ENCODE measurements at regions not wholly inside any gene's neighbourhood (a gene's known extent, or its start where the extent isn't known, plus 50 kb on each side); places are given as distances from the start of the nearest gene placed in this dataset.
"Not testable (repeated sequence)": the region's sequence is repeated elsewhere in the genome, so short reads cannot be mapped to it uniquely, and the experiment has no call there.

- no peak for ATAC-seq
- TF ChIP-seq CREB5 (CRISPR knock-in tag; IDR thresholded peaks at IDR 0.05; ENCODE audit: low read depth) (no peak), ISL1 (CRISPR knock-in tag; IDR thresholded peaks at IDR 0.05) (no peak), PATZ1 (CRISPR knock-in tag; IDR thresholded peaks at IDR 0.05; ENCODE audit: borderline replicate concordance) (no peak), TOX (CRISPR knock-in tag; IDR thresholded peaks at IDR 0.05; ENCODE audit: borderline replicate concordance) (no peak), PPARA (CRISPR knock-in tag; IDR thresholded peaks at IDR 0.05; ENCODE audit: borderline replicate concordance) (no peak), ZNF70 (CRISPR knock-in tag; IDR thresholded peaks at IDR 0.05) (no peak), BACH2 (CRISPR knock-in tag; IDR thresholded peaks at IDR 0.05; ENCODE audit: borderline replicate concordance) (no peak), ZNF8 (CRISPR knock-in tag; IDR thresholded peaks at IDR 0.05) (no peak), ARNTL (CRISPR knock-in tag; IDR thresholded peaks at IDR 0.05; ENCODE audit: borderline replicate concordance, low read depth) (no peak), RARB (CRISPR knock-in tag; IDR thresholded peaks at IDR 0.05) (no peak), TSHZ2 (CRISPR knock-in tag; IDR thresholded peaks at IDR 0.05) (no peak), GLIS3 (CRISPR knock-in tag; IDR thresholded peaks at IDR 0.05) (no peak), TCF4 (CRISPR knock-in tag; IDR thresholded peaks at IDR 0.05; ENCODE audit: borderline replicate concordance) (no peak), CSDC2 (CRISPR knock-in tag; IDR thresholded peaks at IDR 0.05) (no peak), CSRNP3 (CRISPR knock-in tag; IDR thresholded peaks at IDR 0.05) (no peak)
Measured at GRCh38 chr3:103554451-103554850, 1119.6 kb downstream of the ZPLD1 start.

GRCh38 chr3:103564116-103564515, 1129.3 kb downstream of the ZPLD1 start:
- not testable (repeated sequence) for ATAC-seq

GRCh38 chr3:103585809-103586208, 1151.0 kb downstream of the ZPLD1 start:
- no peak for ATAC-seq
- TF ChIP-seq ZNF565 (CRISPR knock-in tag; conservative IDR thresholded peaks at IDR 0.05; ENCODE audit: low read depth) = no peak
- no peak for TF ChIP-seq ISL1 (CRISPR knock-in tag; IDR thresholded peaks at IDR 0.05)
- no peak for TF ChIP-seq CREB5 (CRISPR knock-in tag; IDR thresholded peaks at IDR 0.05; ENCODE audit: low read depth)
- TF ChIP-seq PATZ1 (CRISPR knock-in tag; IDR thresholded peaks at IDR 0.05; ENCODE audit: borderline replicate concordance) = no peak
- no peak for TF ChIP-seq ZFP3 (CRISPR knock-in tag; IDR thresholded peaks at IDR 0.05)
- no peak for TF ChIP-seq TSHZ2 (CRISPR knock-in tag; IDR thresholded peaks at IDR 0.05)
- TF ChIP-seq ZC3H10 (CRISPR knock-in tag; IDR thresholded peaks at IDR 0.05) = no peak
- no peak for TF ChIP-seq RARB (CRISPR knock-in tag; IDR thresholded peaks at IDR 0.05)
- TF ChIP-seq POU6F1 (CRISPR knock-in tag; IDR thresholded peaks at IDR 0.05; ENCODE audit: borderline replicate concordance, low read depth) = no peak
- no peak for TF ChIP-seq ZNF8 (CRISPR knock-in tag; IDR thresholded peaks at IDR 0.05)
- TF ChIP-seq OSR1 (CRISPR knock-in tag; IDR thresholded peaks at IDR 0.05) = no peak
- no peak for TF ChIP-seq SNAI2 (CRISPR knock-in tag; IDR thresholded peaks at IDR 0.05)
- no peak for TF ChIP-seq TOX (CRISPR knock-in tag; IDR thresholded peaks at IDR 0.05; ENCODE audit: borderline replicate concordance)
- TF ChIP-seq TCF4 (CRISPR knock-in tag; IDR thresholded peaks at IDR 0.05; ENCODE audit: borderline replicate concordance) = no peak
- no peak for TF ChIP-seq BACH2 (CRISPR knock-in tag; IDR thresholded peaks at IDR 0.05; ENCODE audit: borderline replicate concordance)
- no peak for TF ChIP-seq GLIS3 (CRISPR knock-in tag; IDR thresholded peaks at IDR 0.05)
- TF ChIP-seq ZNF70 (CRISPR knock-in tag; IDR thresholded peaks at IDR 0.05) = no peak
- no peak for TF ChIP-seq PPARA (CRISPR knock-in tag; IDR thresholded peaks at IDR 0.05; ENCODE audit: borderline replicate concordance)
- no peak for TF ChIP-seq CSDC2 (CRISPR knock-in tag; IDR thresholded peaks at IDR 0.05)
